ENCODE measurements at regions not wholly inside any gene's neighbourhood (a gene's known extent, or its start where the extent isn't known, plus 50 kb on each side); places are given as distances from the start of the nearest gene placed in this dataset.

GRCh38 chr20:12315652-12316051 is 398.0 kb downstream of the BTBD3 start:
- Histone ChIP-seq H3K4me1 (no peaks in the 10 kb centered on the region), H3K27ac (no peak overlapping the region), H3K36me3 (no peaks in the 10 kb centered on the region), H3K4me3 (no peak overlapping the region), H3K27me3 (no peaks in the 10 kb centered on the region), H3K9me3 (no peaks in the 10 kb centered on the region)
- intact Hi-C loops (cut with DNase I; ENCODE audit: low total_unique reads) = no loop called here
- no peak for DNase-seq (ENCODE audit: low spot score in 2 of 2)
- TF ChIP-seq CTCF (IDR thresholded peaks at IDR 0.05) (no peak), POLR2A (IDR thresholded peaks at IDR 0.05) (no peak), POLR2AphosphoS5 (IDR thresholded peaks at IDR 0.05) (no peak)

GRCh38 chr20:12316794-12317193 is 399.1 kb downstream of the BTBD3 start:
- no peaks in the 10 kb centered on the region for H3K9me3 ChIP-seq
- no peaks in the 10 kb centered on the region for H3K27me3 ChIP-seq
- H3K36me3 ChIP-seq = no peaks in the 10 kb centered on the region
- no peak for TF ChIP-seq CTCF (IDR thresholded peaks at IDR 0.05)
- TF ChIP-seq POLR2A (IDR thresholded peaks at IDR 0.05) = no peak
- TF ChIP-seq POLR2AphosphoS5 (IDR thresholded peaks at IDR 0.05) = no peak
- intact Hi-C loops (cut with DNase I; ENCODE audit: low total_unique reads) = no loop called here
- no peaks in the 10 kb centered on the region for H3K4me1 ChIP-seq
- no peak for DNase-seq (ENCODE audit: low spot score in 2 of 2)
- no peak overlapping the region for H3K4me3 ChIP-seq
- H3K27ac ChIP-seq = no peak overlapping the region

- Histone ChIP-seq H3K4me1 (no peaks in the 10 kb centered on the region), H3K4me3 (no peak overlapping the region), H3K9me3 (no peaks in the 10 kb centered on the region), H3K36me3 (no peaks in the 10 kb centered on the region), H3K27me3 (no peaks in the 10 kb centered on the region), H3K27ac (no peak overlapping the region)
- DNase-seq (ENCODE audit: low spot score in 2 of 2) = no peak
- TF ChIP-seq POLR2A (IDR thresholded peaks at IDR 0.05) = no peak
- no peak for TF ChIP-seq POLR2AphosphoS5 (IDR thresholded peaks at IDR 0.05)
- no peak for TF ChIP-seq CTCF (IDR thresholded peaks at IDR 0.05)
- intact Hi-C loops (cut with DNase I; ENCODE audit: low total_unique reads) = no loop called here
Measured at GRCh38 chr20:12317433-12317832, 399.7 kb downstream of the BTBD3 start.

GRCh38 chr20:12318043-12318442 is 400.4 kb downstream of the BTBD3 start:
- Histone ChIP-seq H3K27ac (no peak overlapping the region), H3K4me1 (no peaks in the 10 kb centered on the region), H3K4me3 (no peak overlapping the region), H3K36me3 (no peaks in the 10 kb centered on the region), H3K27me3 (no peaks in the 10 kb centered on the region), H3K9me3 (no peaks in the 10 kb centered on the region)
- intact Hi-C loops (cut with DNase I; ENCODE audit: low total_unique reads) = no loop called here
- TF ChIP-seq CTCF (IDR thresholded peaks at IDR 0.05) (no peak), POLR2A (IDR thresholded peaks at IDR 0.05) (no peak)
- DNase-seq (ENCODE audit: low spot score in 2 of 2) = no peak

- TF ChIP-seq CTCF (IDR thresholded peaks at IDR 0.05) (no peak), POLR2AphosphoS5 (IDR thresholded peaks at IDR 0.05) (no peak), POLR2A (IDR thresholded peaks at IDR 0.05) (no peak)
- H3K4me1 ChIP-seq = no peaks in the 10 kb centered on the region
- DNase-seq (ENCODE audit: low spot score in 2 of 2) = no peak
- no peak overlapping the region for H3K4me3 ChIP-seq
- no peaks in the 10 kb centered on the region for H3K27me3 ChIP-seq
- intact Hi-C loops (cut with DNase I; ENCODE audit: low total_unique reads) = no loop called here
- H3K9me3 ChIP-seq = no peaks in the 10 kb centered on the region
- H3K36me3 ChIP-seq = no peaks in the 10 kb centered on the region
- H3K27ac ChIP-seq = no peak overlapping the region
Measured at GRCh38 chr20:12321736-12322135, 404.0 kb downstream of the BTBD3 start.
